ENCODE measurements at regions not wholly inside any gene's neighbourhood (a gene's known extent, or its start where the extent isn't known, plus 50 kb on each side); places are given as distances from the start of the nearest gene placed in this dataset.
"Not testable (repeated sequence)": the region's sequence is repeated elsewhere in the genome, so short reads cannot be mapped to it uniquely, and the experiment has no call there.

DNA sequence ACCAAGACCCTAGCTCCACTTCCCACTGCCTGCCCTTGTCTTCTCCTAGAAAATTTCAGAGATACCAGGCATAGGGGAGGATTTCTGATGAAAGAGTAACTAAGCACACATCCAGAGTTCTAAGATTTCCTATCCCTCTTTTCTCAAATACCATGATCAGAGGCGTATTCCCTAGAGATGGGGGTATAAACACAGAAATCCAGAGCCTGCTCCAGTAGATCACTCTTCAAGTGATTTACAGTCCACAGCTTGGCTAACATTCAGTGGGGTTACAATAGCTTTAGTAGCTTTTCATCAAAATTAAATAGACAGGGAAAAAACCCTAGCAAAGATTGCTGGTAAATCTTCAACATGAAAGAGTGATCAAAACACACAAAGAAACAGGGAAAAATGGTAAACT lies 800.7 kb upstream of the GRM7 start:
- DNase-seq = no peak

DNA sequence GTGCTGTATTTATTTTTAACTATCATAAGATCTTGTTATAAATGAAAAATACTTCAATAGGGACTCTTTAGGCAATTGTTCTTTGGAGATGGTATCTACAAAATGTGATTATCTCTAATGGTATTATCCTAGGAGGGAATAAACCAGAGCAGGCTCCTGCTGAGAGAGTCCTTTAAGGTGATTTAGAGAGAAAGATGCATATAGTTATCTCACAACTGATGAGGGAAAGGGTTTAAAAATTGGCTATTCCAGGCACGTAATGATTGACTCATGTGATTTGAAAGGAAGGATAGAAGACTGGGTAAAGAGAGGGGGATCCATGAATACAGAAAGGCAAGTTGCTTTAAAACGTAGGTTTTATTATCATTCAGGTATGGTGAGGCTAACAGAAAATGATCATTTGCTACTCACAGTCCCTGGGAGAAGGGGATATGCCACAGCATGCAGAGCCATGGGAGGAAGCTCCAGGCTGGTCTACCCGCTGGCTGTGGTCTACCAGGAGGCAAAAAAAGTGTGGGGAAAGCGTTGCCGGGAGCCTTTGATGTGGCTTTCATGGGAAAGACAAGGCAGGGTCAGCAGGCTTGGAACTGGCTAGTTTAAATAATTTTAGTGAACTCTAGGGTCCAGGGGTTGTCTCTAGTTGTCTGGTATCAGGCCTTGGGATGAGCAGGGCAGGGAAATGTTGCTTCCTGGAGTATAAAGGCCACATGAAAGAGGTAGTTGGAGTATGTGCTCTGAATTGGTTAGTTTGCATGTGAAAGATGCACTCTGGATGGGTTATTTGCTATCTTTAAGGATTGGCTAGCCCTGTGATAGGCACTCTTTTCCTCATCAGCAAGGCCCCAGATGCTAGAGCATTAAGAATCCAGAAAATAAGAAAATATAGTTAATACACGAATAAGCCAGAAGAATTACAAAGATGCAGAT lies 798.4 kb upstream of the GRM7 start:
- no peak for DNase-seq

DNA sequence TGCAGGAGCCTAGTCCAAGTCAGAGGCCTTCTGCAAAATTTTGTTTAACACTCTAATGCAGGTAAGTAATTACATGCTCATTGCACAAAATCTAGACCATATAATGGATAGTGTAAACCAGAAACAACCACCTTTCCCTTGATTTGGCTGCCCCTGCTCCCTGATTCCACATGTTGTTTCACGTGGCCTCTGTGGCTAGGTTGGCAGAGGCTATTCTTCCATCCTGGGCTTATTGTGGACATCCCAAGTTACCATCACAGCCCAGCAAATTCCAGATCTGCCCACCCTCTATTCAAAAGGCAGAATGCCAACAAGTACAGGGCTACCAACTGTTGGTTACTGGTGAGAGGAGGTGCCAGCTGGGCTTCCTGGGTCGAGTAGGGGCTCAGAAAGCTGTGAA lies 794.5 kb upstream of the GRM7 start:
- no peak for DNase-seq

DNA sequence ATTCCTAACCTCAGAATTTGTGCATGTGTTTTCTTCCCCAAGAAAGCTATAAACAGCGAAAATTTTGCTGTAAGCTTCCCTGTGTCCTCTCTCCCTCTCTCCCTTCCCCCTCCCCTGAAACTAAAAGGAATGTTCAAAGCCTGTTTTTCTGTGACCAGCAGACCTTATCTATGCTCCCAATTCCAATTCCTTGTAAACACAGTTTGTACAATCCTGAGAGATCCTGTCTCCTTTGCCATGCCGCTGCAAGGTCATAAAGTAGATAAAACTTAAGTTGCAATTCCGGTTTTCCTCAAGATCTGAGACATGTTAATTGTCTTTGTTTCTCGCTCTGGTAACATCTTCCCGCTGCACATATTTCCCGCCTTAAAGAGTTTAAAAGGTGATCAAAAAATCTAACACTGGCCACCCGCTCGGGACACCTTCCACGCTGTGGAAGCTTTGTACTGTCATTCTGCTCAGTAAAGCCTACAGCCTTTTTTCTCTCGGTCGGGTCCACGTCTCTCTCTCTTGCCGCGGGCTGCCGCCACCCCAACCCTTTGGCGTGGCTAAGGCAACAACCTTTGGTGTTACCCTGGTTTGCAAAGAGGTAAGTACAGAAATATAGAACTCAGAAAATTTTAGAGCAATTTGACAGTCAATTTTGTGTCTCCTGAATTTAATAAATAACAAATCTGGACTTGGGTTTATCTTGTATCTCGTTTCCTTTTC lies 793.9 kb upstream of the GRM7 start:
- not testable (repeated sequence) for DNase-seq

- no peak for DNase-seq
Observed at GRCh38 chr3:6074952-6075351, 786.0 kb upstream of the GRM7 start.

- DNase-seq = no peak
Observed at GRCh38 chr3:6078436-6078835, 782.5 kb upstream of the GRM7 start.

DNA sequence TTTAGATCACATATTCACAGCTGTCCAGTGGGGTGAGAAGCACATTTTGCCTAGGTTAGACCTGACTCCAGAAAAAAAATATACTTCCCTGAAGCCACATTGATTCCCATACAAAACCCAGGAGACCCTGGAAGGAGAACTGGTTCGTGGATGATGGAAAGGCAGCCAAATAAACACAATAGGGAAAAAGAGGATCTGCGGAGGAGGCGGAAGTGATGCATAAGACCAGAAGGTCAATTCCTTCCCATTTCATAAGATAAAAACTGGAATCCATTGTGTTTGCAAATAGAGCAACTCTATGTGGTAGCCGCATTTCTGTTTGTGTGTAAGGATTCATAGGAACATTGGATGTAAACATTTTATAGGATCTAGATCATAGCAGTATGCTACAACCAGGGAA lies 781.9 kb upstream of the GRM7 start:
- DNase-seq = no peak

- DNase-seq = no peak
Observed at GRCh38 chr3:6079561-6080179, 781.2 kb upstream of the GRM7 start.

DNA sequence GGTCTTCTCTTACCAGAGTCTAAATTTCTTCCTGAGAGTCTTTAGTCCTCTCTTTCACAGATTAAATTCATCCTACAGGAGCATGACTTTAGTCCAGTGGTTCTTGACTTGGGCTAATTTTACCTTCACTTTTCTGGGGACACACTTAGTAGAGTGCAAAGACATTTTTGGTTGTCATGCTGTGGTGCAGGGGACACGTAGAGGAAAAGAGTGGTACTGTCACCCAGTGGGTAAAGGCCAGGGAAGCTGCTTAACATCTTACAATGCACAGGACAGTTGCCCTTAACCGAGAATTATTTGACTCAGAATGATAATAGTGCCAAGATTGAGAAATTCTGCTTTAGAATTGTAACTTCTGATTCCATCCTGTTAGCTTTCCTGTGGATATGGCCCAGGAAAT lies 772.5 kb upstream of the GRM7 start:
- no peak for DNase-seq

DNA sequence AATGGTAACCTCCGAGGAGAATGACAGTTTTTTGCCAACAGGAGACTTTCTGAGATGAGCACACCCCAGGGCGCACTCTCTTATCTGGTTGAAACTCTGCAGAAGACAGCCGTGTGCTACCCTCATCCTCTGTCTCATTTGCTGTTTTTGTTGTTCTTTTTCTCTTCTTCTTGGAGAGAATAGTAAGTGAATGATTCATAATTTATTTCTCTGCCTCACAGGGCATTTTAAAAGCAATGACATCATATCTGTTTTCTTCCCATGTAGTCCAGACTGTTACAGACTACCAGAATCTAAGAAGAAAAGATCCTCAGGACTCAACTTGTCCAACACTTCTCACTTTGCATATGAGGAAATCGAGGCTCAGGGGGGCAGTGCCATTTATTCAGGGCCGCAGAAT lies 771.1 kb upstream of the GRM7 start:
- no peak for DNase-seq

GRCh38 chr3:6091262-6091661 lies 769.7 kb upstream of the GRM7 start:
- DNase-seq = no peak

GRCh38 chr3:6095006-6095405 lies 765.9 kb upstream of the GRM7 start:
- DNase-seq = no peak

GRCh38 chr3:6097021-6097420 lies 763.9 kb upstream of the GRM7 start:
- DNase-seq = no peak

DNA sequence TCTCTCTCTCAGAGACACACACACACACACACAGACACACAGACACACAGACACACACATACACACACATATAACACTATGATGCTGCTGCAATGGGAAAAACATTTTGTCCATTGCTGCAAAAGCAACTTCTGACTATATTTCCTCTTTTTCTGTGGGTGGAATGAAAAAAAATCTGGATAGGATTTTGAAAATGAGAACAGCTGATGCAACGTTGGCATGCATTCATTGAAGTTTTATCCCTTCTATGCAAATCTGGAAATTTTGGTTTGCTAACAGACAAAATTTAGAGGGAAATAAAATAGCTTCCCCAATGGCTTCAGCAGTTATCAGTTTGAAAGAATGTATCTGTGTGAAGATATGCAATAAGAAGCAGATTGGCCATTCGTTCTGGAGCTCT lies 763.4 kb upstream of the GRM7 start:
- no peak for DNase-seq

DNA sequence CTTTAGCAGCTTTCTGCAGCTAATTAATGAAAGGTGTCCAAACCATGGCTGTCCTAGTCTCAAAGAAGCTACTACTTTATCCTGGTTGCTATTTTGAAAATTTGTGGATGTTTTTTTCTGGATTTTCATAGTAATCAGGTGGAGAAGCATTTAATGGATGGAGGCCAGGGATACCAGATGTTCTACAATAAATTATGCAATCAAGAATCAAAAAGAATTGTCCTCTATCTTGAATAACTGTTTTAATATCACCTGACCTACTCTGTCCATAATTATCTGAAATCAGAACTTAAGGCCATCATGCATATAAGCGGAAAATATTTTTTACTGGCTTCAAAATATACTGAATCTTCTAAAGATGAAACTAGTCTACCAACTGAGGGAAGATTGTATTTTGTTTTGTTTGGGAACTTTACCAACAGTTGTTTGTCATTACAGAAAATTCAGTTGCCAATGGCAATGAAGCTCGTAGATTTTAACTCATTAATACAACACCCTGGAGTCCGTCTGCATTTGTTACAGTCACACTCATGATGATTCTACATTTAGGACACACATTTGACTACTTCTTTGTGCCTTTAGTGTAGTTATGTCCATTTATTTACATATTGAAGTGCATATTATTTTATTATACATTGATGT lies 762.3 kb upstream of the GRM7 start:
- DNase-seq = no peak

DNA sequence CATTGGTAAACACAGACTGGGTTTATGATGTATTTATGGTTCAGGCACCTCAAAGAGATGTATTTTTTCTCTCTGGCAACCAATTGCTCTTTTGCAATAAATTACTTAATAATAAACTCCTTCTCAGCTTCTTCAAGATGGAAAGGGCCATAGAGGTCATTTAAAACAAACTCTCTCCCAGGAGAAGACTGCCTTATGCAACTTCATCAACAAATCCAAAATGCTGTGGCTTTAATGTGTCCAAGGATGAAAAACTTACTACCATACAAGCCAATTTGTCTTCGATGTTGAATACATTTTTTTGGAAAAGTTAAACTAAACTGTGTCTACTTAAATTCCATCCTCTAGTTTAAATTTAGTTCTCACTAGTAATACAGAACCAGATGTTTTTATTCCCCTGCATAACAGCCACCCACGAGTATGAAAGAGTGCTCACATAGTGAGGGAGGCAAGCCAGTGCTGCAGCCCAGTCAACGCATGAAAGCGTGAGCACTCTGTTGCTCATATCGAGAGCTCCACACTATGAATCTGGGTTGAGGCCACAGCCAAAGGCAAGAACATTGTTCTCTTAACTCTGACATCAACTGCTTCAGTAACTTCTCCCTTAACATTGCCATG lies 761.3 kb upstream of the GRM7 start:
- no peak for DNase-seq

DNA sequence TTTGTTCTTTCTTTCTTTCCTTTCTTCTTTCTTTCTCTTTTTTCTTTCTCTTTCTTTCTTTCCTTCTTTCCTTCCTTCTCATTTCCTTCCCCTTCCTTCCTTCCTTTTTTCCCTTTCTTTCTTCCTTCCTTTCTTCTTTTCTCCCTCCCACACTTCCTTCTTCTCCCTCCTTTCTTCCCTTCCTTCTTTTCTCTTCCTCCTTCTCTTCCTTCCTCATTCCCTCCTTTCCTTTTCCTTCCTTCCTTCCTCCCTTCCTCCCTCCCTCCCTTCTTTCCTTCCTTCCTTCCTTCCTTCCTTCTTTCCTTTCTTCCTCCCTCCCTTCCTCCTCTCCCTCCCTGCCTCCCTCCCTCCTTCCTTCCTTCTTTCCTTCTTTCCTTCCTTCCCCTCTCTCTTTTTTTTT lies 755.7 kb upstream of the GRM7 start:
- no peak for DNase-seq

- DNase-seq = no peak
Observed at GRCh38 chr3:6108957-6109356, 752.0 kb upstream of the GRM7 start.

GRCh38 chr3:6110451-6110850 lies 750.5 kb upstream of the GRM7 start:
- DNase-seq = no peak

DNA sequence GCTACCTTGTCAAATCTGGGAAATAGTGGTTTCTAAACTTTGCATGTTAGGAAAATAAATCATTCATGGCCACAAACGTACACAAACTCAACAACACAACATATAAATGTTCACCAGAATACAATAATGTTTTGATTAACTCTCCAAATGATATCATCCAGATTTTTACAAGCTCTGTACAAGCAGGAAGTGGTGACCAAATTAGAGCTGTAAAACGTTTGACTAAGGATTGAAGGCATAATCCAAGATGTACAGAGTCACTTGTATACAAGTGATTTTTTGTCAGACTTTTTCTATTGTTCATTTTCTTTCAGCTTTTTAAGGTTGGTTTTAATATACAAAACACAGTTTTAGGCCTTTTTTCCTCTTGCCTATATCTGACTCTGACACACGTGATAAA lies 748.4 kb upstream of the GRM7 start:
- no peak for DNase-seq

DNA sequence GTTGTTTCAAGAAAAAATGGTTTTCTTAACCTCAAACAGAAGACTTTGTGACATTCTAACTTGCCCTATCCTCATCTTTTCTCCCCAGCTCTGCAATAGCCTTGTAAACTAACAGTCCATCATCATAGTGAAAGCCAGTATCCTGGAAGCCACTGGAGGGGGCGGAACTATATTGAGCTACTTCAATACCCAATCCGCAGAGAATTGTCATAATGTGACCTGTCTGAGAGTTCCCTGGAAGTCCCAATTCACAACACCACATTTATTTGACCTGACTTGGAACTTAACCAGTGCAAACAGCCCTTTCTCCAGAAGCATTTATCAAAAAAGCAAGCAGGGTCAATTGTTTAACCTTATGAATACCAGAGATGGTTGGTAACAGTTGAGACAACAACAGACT lies 747.6 kb upstream of the GRM7 start:
- no peak for DNase-seq

GRCh38 chr3:6119367-6119766 lies 741.5 kb upstream of the GRM7 start:
- no peak for DNase-seq

DNA sequence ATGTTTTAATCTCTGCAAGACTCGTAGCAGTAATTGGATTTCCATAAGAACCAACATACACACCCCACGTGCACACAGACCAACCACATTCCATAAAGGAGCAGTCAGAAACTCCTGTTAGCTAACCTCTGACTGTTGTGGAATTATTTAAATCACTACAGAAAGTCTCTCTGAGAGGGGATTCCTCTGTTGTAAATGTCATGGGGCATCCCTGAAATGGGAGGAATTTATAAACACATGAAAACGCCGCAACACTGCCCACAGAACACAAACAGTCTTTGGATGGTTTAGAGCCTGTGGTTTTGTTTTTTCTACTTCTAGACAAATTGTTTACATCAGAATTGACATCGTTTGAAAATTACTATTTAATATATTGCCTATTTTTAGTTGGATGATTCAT lies 740.1 kb upstream of the GRM7 start:
- DNase-seq = no peak
